ENCODE measurements at regions not wholly inside any gene's neighbourhood (a gene's known extent, or its start where the extent isn't known, plus 50 kb on each side); places are given as distances from the start of the nearest gene placed in this dataset.
"Not testable (repeated sequence)": the region's sequence is repeated elsewhere in the genome, so short reads cannot be mapped to it uniquely, and the experiment has no call there.

GRCh38 chr17:70375406-70375805 is 206.1 kb downstream of the KCNJ2 start:
- H3K9me3 ChIP-seq (ENCODE audit: control insufficient read depth, low read length): no peaks in the 10 kb centered on the region
- DNase-seq (no peak), ATAC-seq (no peak)
- no peaks in the 10 kb centered on the region for H3K4me1 ChIP-seq (ENCODE audit: control insufficient read depth, insufficient read depth, low read length)
- no peak overlapping the region for H3K27ac ChIP-seq (ENCODE audit: low read length)
- H3K27me3 ChIP-seq (ENCODE audit: control insufficient read depth, insufficient read depth): no peaks in the 10 kb centered on the region
- WGBS: 80% methylated on average over 1 of the region's 1 CpG
- intact Hi-C loops (cut with DNase I): no loop called here
- H3K4me3 ChIP-seq (ENCODE audit: low read length): no peak overlapping the region

GRCh38 chr17:70375813-70376770 is 206.8 kb downstream of the KCNJ2 start:
- Histone ChIP-seq H3K9me3 (ENCODE audit: control insufficient read depth, low read length) (no peaks in the 10 kb centered on the region), H3K4me1 (ENCODE audit: control insufficient read depth, insufficient read depth, low read length) (no peaks in the 10 kb centered on the region), H3K27ac (ENCODE audit: low read length) (no peak overlapping the region), H3K27me3 (ENCODE audit: control insufficient read depth, insufficient read depth) (no peaks in the 10 kb centered on the region), H3K4me3 (ENCODE audit: low read length) (no peak overlapping the region)
- ATAC-seq (no peak), DNase-seq (no peak)
- intact Hi-C loops (cut with DNase I): no loop called here
- WGBS: 88% methylated on average over 4 of the region's 4 CpGs

- WGBS: 39% methylated on average over 4 of the region's 4 CpGs
- no peak for DNase-seq
These were observed 208.3 kb downstream of the KCNJ2 start for GRCh38 chr17:70377654-70378053.

GRCh38 chr17:70378076-70378475 is 208.7 kb downstream of the KCNJ2 start:
- Histone ChIP-seq H3K9me3 (ENCODE audit: control insufficient read depth, low read length) (no peaks in the 10 kb centered on the region), H3K27ac (ENCODE audit: low read length) (no peak overlapping the region), H3K4me1 (ENCODE audit: control insufficient read depth, insufficient read depth, low read length) (no peaks in the 10 kb centered on the region), H3K27me3 (ENCODE audit: control insufficient read depth, insufficient read depth) (no peaks in the 10 kb centered on the region), H3K4me3 (ENCODE audit: low read length) (no peak overlapping the region)
- no peak for DNase-seq
- intact Hi-C loops (cut with DNase I): no loop called here
- no peak for ATAC-seq

More at GRCh38 chr17:70377654-70378053, 208.3 kb downstream of the KCNJ2 start:
- ATAC-seq: no peak
- Histone ChIP-seq H3K9me3 (ENCODE audit: control insufficient read depth, low read length) (no peaks in the 10 kb centered on the region), H3K4me3 (ENCODE audit: low read length) (no peak overlapping the region), H3K27ac (ENCODE audit: low read length) (no peak overlapping the region), H3K4me1 (ENCODE audit: control insufficient read depth, insufficient read depth, low read length) (no peaks in the 10 kb centered on the region), H3K27me3 (ENCODE audit: control insufficient read depth, insufficient read depth) (no peaks in the 10 kb centered on the region)
- intact Hi-C loops (cut with DNase I): no loop called here

- no peak for DNase-seq
- H3K4me1 ChIP-seq (ENCODE audit: control insufficient read depth, insufficient read depth, low read length): no peaks in the 10 kb centered on the region
- ATAC-seq: no peak
- intact Hi-C loops (cut with DNase I): no loop called here
- H3K27ac ChIP-seq (ENCODE audit: low read length): no peak overlapping the region
- no peaks in the 10 kb centered on the region for H3K27me3 ChIP-seq (ENCODE audit: control insufficient read depth, insufficient read depth)
- no peaks in the 10 kb centered on the region for H3K9me3 ChIP-seq (ENCODE audit: control insufficient read depth, low read length)
- 90% methylated on average over 3 of the region's 3 CpGs for WGBS
- H3K4me3 ChIP-seq (ENCODE audit: low read length): no peak overlapping the region
These were observed 210.6 kb downstream of the KCNJ2 start for GRCh38 chr17:70379945-70380344.

GRCh38 chr17:70381916-70382315 is 212.6 kb downstream of the KCNJ2 start:
- H3K9me3 ChIP-seq (ENCODE audit: control insufficient read depth, low read length); ATAC-seq; DNase-seq; H3K4me3 ChIP-seq (ENCODE audit: low read length); H3K4me1 ChIP-seq (ENCODE audit: control insufficient read depth, insufficient read depth, low read length); H3K27ac ChIP-seq (ENCODE audit: low read length); H3K27me3 ChIP-seq (ENCODE audit: control insufficient read depth, insufficient read depth); intact Hi-C loops (cut with DNase I): not testable (repeated sequence)
- WGBS: 97% methylated on average over 15 of the region's 15 CpGs

GRCh38 chr17:70388326-70388725 is 219.0 kb downstream of the KCNJ2 start:
- H3K27me3 ChIP-seq (ENCODE audit: control insufficient read depth, insufficient read depth): no peaks in the 10 kb centered on the region
- ATAC-seq: no peak
- H3K9me3 ChIP-seq (ENCODE audit: control insufficient read depth, low read length): no peaks in the 10 kb centered on the region
- no peak overlapping the region for H3K27ac ChIP-seq (ENCODE audit: low read length)
- no peak overlapping the region for H3K4me3 ChIP-seq (ENCODE audit: low read length)
- H3K4me1 ChIP-seq (ENCODE audit: control insufficient read depth, insufficient read depth, low read length): no peaks in the 10 kb centered on the region
- intact Hi-C loops (cut with DNase I): no loop called here
- DNase-seq: no peak

GRCh38 chr17:70389232-70389757 is 220.0 kb downstream of the KCNJ2 start:
- H3K27me3 ChIP-seq (ENCODE audit: control insufficient read depth, insufficient read depth); ATAC-seq; H3K27ac ChIP-seq (ENCODE audit: low read length); DNase-seq; H3K4me3 ChIP-seq (ENCODE audit: low read length); intact Hi-C loops (cut with DNase I); H3K4me1 ChIP-seq (ENCODE audit: control insufficient read depth, insufficient read depth, low read length); H3K9me3 ChIP-seq (ENCODE audit: control insufficient read depth, low read length): not testable (repeated sequence)
- 91% methylated on average over 23 of the region's 23 CpGs for WGBS

- Histone ChIP-seq H3K4me3 (ENCODE audit: low read length) (no peak overlapping the region), H3K27me3 (ENCODE audit: control insufficient read depth, insufficient read depth) (no peaks in the 10 kb centered on the region), H3K27ac (ENCODE audit: low read length) (no peak overlapping the region), H3K4me1 (ENCODE audit: control insufficient read depth, insufficient read depth, low read length) (no peaks in the 10 kb centered on the region), H3K9me3 (ENCODE audit: control insufficient read depth, low read length) (no peaks in the 10 kb centered on the region)
- 81% methylated on average over 4 of the region's 4 CpGs for WGBS
- no peak for ATAC-seq
- intact Hi-C loops (cut with DNase I): no loop called here
- DNase-seq: no peak
These were observed 220.7 kb downstream of the KCNJ2 start for GRCh38 chr17:70390049-70390448.

GRCh38 chr17:70394473-70395232 is 225.3 kb downstream of the KCNJ2 start:
- Histone ChIP-seq H3K27ac (ENCODE audit: low read length) (no peak overlapping the region), H3K27me3 (ENCODE audit: control insufficient read depth, insufficient read depth) (no peaks in the 10 kb centered on the region), H3K4me1 (ENCODE audit: control insufficient read depth, insufficient read depth, low read length) (no peaks in the 10 kb centered on the region), H3K9me3 (ENCODE audit: control insufficient read depth, low read length) (no peaks in the 10 kb centered on the region), H3K4me3 (ENCODE audit: low read length) (no peak overlapping the region)
- intact Hi-C loops (cut with DNase I): no loop called here
- DNase-seq (no peak), ATAC-seq (no peak)
- WGBS: 90% methylated on average over 2 of the region's 2 CpGs
